GM21619 (cell line): ENCODE measurements at regions not wholly inside any gene's neighbourhood (a gene's known extent, or its start where the extent isn't known, plus 50 kb on each side); places are given as distances from the start of the nearest gene placed in this dataset.
"Not testable (repeated sequence)": the region's sequence is repeated elsewhere in the genome, so short reads cannot be mapped to it uniquely, and the experiment has no call there.

Experiments used
- ATAC-seq: cut with Tn5 transposase; IDR thresholded peaks from one replicate; pipeline ENCODE4 v1.9.1; 2021; ENCODE audit not compliant: unreplicated experiment

DNA sequence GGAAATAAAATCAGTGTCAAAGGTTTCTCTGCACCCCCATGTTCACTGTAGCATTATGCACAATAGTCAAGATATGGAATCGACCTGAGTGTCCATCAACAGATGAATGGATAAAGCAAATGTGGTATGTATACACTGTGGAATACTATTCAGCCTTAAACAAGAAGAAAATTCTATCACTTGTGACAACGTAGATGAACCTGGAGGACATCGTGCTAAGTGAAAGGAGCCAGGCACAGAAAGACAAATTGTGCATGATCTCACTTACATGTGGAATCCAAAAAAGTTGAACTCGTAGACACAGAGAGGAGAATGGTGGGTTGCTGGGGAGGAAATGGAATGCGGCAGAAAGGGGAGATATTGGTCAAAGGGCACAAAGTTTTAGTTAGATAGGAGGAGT is 136.3 kb upstream of the ESR1 start:
- ATAC-seq = no peak

DNA sequence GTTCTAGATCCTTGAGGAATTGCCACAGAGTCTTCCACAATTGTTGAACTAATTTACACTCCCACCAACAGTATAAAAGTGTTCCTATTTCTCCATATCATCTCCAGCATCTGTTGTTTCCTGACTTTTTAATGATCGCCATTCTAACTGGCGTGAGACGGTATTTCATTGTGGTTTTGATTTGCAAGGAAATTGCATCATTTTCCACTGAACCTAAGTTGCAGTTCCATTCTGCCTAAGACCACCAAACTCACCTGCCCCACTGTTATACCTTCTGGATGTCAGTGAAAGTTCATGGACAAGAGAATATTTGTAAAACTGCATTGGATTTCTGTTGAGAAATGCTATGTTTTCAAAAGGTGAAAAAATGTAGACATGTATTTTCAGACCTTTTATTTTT is 132.9 kb upstream of the ESR1 start:
- no peak for ATAC-seq

DNA sequence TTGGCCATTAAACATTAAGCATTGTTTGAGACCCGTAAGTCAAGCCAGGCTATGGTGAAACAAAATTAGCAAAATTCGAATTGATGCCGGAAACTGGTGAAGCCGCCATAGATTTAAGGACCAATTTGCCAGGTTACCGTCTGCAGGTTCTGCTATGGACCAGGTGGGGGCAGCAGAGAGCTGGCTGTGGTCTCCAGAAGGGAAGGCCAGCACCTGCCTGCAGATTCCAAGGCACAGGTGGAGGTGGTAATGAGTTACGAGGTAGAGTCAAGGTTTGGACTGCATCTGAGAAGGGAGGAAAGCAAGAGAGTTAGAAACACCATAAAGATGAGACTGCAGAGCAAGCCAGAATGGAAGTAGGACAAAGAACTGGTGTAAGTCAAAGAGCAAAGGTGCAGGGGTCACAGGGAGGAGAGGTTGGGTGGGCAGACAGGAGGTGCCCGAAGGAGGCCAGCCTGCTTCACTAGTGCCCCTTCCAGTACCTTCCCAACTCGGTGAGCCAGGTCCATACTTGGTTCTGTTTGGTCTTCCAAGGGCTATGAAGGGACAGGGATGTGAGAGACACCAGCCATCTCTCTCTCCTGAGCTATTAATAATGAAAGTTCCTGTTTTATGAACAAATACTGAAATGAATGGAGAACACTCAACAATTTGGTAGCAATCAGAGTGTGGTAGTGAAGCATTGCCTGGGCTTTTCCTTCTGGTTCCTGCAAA is 131.6 kb upstream of the ESR1 start:
- peak; percentile 89 for ATAC-seq

- ATAC-seq = no peak
Observed at GRCh38 chr6:151676460-151676945, 131.0 kb upstream of the ESR1 start.

DNA sequence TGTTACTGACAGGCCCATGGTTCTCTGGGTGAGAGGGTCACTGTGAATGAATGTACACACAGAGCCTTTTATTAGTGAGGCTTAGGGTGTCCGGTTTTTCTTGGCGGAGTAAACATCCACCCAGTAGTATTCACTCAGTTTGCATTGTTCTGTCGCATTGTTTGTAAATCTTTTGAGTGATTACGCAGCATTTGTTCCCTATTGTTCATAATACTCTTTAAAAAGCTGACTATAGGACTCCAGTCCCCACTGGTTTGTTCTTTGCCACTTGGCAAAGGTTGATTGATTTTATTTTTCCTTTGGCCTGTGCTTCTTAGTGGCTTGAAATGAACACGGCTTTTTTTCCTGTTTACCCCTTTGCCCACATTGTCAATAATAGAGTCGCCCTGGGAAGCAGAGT is 130.1 kb upstream of the ESR1 start:
- ATAC-seq = no peak

GRCh38 chr6:151679081-151679480 is 128.4 kb upstream of the ESR1 start:
- no peak for ATAC-seq

DNA sequence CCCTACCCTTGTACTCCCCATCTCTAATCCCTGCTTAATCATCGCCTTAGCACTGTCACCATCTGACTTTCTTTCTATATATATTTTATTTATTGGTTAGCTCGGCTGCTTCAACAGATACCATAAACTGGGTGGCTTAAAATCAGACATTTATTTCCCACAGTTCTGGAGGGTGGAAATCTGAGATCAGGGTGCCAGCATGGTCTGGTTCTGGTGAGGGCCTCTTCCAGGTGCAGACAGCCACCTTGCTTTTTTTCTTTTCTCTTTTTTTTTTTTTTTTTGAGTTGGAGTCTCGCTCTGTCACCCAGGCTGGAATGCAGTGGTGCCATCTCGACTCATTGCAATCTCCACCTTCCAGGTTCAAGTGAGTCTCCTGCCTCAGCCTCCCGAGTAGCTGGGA is 127.5 kb upstream of the ESR1 start:
- ATAC-seq = no peak

GRCh38 chr6:151680846-151681432 is 126.5 kb upstream of the ESR1 start:
- no peak for ATAC-seq

DNA sequence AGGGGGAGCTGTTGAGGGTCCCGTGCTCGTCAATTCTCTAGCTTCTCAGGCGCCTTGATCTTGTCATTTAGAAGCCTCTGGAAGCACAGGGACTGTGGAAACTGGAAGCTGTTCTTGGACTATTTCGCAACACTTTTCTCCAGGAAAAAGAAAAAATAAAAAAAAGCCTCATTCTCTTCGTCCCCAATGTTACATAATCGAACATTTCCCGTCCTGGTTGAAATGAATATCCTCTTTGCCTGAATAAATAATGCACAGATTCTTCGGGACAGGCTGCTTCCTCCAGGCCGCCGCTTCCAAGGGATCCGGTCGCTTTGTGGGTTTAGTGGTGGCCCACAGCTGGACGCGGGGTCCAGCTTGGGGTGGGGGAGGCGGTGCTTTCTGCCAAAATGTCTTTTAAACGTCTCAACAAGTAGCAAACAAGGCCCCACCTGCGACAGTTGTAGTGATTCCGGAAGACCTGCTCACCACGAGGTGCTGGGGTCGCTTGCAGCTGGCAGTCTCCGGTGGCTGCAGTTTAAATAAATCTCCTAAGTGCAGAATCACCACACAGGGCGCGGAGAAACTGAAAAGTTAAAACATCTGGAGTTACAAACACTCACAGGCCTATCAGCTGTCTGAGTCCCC is 125.9 kb upstream of the ESR1 start:
- no peak for ATAC-seq

GRCh38 chr6:151682251-151682650 is 125.2 kb upstream of the ESR1 start:
- no peak for ATAC-seq

- ATAC-seq = no peak
Observed at GRCh38 chr6:151682922-151683321, 124.6 kb upstream of the ESR1 start.

- no peak for ATAC-seq
Observed at GRCh38 chr6:151683381-151683780, 124.1 kb upstream of the ESR1 start.

GRCh38 chr6:151689499-151690201 is 117.8 kb upstream of the ESR1 start:
- ATAC-seq = no peak

- ATAC-seq = no peak
Observed at GRCh38 chr6:151690303-151690702, 117.2 kb upstream of the ESR1 start.

DNA sequence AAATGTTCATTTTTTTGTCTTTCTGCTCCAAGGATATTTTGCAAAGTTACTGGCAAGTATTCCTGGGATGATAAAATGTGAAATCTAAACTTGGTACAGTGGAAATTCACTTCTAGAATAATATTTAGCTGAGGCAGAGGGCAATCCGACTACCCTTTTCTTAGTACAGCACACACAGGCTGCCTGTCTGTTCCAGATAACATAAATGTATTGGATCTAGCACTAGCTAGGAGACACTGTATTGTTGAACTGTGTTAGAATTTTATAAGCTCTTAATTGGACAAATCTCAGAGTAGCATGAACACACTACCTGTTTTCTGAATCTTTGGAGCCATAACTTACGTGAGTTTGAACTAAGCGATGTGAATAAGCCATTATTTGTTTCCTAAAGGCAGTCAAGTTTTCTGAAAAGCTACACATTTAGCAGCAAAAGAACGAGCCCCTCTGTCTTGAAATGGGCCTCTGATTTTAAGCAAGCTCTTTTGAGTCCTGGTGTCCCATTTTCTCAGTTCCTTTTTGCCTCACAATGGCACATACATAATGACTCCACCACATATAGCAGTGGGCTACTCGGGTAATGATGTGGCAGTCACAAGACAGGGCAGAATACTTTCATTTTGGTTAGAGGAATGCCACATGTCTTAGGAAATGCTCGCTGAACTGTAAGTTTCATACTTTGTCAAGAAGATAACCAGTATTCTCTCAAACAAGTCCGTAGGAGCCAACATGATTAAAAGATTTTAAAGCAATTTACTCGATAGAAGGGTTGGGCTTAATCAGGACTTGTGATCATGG is 116.5 kb upstream of the ESR1 start:
- peak; percentile 98 for ATAC-seq

- ATAC-seq = no peak
Observed at GRCh38 chr6:151692216-151692615, 115.3 kb upstream of the ESR1 start.

DNA sequence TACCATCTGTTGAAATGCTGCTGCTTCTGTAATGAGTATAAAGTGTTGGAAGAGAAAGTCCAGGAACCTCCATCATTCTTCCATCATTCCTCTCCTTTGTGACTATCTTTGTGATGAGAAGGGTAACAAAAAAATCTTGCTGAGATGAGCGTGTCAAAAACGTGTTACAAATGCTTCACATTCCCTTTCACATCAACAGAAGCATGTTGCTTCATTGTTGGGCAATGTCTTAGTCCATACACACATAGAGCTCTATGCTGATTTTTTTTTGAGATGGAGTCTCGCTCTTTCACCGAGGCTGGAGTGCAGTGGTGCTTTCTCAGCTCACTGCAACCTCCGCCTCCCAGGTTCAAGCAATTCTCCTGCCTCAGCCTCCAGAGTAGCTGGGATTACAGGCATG is 114.1 kb upstream of the ESR1 start:
- ATAC-seq = no peak

DNA sequence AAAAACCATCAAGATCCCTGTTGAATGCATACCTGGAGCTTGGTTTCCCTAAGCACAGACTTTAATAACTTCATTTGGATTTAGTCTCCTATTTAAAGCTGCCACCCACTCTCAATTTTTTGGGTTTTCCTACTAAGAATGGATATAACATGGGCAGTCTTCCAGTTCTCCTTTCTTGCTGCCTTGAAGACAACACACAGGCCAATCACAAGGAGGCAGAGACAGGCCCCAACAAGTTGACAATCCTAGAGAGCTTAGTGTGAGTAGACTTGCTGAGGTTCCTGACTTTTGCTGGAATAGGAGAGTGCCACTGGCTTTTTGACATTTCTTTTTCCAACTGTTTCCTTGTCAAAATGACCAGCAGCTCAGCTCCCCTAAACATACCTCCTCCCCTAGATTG is 112.3 kb upstream of the ESR1 start:
- ATAC-seq = no peak

GRCh38 chr6:151696302-151696701 is 111.2 kb upstream of the ESR1 start:
- not testable (repeated sequence) for ATAC-seq

DNA sequence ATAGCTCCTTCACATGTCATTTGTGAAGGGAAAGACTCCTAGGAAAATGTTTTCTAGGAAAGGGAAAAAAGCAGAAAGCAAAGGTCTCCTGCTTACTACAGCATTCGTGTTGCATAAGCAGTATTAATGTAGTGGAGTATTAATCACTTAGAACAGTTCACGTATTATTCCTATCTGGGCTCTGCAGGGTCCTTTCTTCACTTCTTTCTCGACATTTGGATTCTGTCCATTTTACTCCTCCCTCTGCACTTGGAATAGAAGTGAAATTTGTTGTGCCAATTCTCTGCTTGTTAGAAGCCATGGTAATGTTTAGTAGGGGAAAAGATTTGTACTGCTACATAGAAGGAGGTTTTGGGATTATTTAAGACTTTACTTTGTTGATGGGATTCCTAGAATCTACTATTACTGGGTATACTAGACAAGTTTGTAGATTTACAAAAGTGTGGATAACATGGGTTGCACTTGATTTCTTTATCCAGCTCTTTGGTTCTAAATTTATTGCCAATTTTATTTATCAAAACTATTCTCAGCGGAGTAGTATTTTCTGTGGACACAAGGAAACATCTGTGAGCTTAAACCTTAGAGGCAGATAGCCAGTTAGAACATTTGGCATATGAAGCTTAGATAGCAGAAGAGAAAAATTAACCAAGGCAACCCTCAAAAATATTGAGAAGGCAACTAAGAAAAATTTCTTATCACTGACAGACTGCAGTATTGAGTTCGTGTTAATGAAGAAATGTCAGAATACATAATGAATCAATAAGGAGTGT is 108.4 kb upstream of the ESR1 start:
- no peak for ATAC-seq
